Parathyroid adenoma (tissue), 2 donors: ENCODE measurements at regions not wholly inside any gene's neighbourhood (a gene's known extent, or its start where the extent isn't known, plus 50 kb on each side); places are given as distances from the start of the nearest gene placed in this dataset.

Source experiments
- H2AFZ ChIP-seq: fragments of 300-600 bp; sonication (generic); one replicate; pipeline ENCODE4 v1.7.0; 2017; ENCODE audit warnings: antibody characterized with exemption, mild to moderate bottlenecking
- H3K27ac ChIP-seq: fragments of 300-600 bp; sonication (generic); one replicate; pipeline ENCODE4 v1.7.0; 2017
- H3K27me3 ChIP-seq: fragments of 300-600 bp; sonication (generic); one replicate; pipeline ENCODE4 v1.7.0; 2017; ENCODE audit warnings: low read length; ENCODE audit not compliant: control insufficient read depth, insufficient read depth
- H3K36me3 ChIP-seq: fragments of 300-600 bp; sonication (generic); one replicate; pipeline ENCODE4 v1.7.0; 2017; ENCODE audit warnings: low read length; ENCODE audit not compliant: control insufficient read depth, insufficient read depth
- H3K4me1 ChIP-seq: fragments of 300-600 bp; sonication (generic); one replicate; pipeline ENCODE4 v1.7.0; 2017; ENCODE audit warnings: control low read depth
- H3K4me2 ChIP-seq: fragments of 300-600 bp; sonication (generic); one replicate; pipeline ENCODE4 v1.7.0; 2017; ENCODE audit warnings: low read length
- H3K4me3 ChIP-seq: fragments of 300-600 bp; sonication (generic); one replicate; pipeline ENCODE4 v1.7.0; 2017; ENCODE audit warnings: low read depth, low read length
- H3K79me2 ChIP-seq: fragments of 300-600 bp; sonication (generic); one replicate; pipeline ENCODE4 v1.7.0; 2017; ENCODE audit warnings: control low read depth
- H3K9ac ChIP-seq: fragments of 300-600 bp; sonication (generic); one replicate; pipeline ENCODE4 v1.7.0; 2017; ENCODE audit warnings: mild to moderate bottlenecking
- H3K9me3 ChIP-seq: fragments of 300-600 bp; sonication (generic); one replicate; pipeline ENCODE4 v1.7.0; 2017; ENCODE audit warnings: low read length; ENCODE audit not compliant: control insufficient read depth
- CTCF ChIP-seq: fragments of 300-600 bp; sonication (generic); IDR thresholded peaks from one replicate; pipeline ENCODE4 v1.7.0; 2017; ENCODE audit warnings: antibody characterized with exemption, mild to moderate bottlenecking
- donor health status: primary hyperparathyroidism.

GRCh38 chr4:185921583-185922555 lies 109.9 kb upstream of the SORBS2 start:
- H3K79me2 ChIP-seq = no peaks in the 10 kb centered on the region
- no peaks in the 10 kb centered on the region for H3K9me3 ChIP-seq
- no peaks in the 10 kb centered on the region for H3K27me3 ChIP-seq
- no peak overlapping the region for H2AFZ ChIP-seq
- TF ChIP-seq CTCF = no peak
- H3K27ac ChIP-seq = no peak overlapping the region
- peak overlapping the region; percentile 65 for H3K4me2 ChIP-seq
- peak overlapping the region; percentile 31 for H3K4me3 ChIP-seq
- no peaks in the 10 kb centered on the region for H3K4me1 ChIP-seq
- H3K9ac ChIP-seq = no peak overlapping the region
- no peaks in the 10 kb centered on the region for H3K36me3 ChIP-seq

GRCh38 chr4:185924458-185925044 lies 112.6 kb upstream of the SORBS2 start:
- Histone ChIP-seq H3K27ac (no peak overlapping the region), H3K9me3 (no peaks in the 10 kb centered on the region), H2AFZ (no peak overlapping the region), H3K27me3 (no peaks in the 10 kb centered on the region), H3K4me2 (no peak overlapping the region), H3K4me3 (no peak overlapping the region), H3K9ac (no peak overlapping the region), H3K4me1 (no peaks in the 10 kb centered on the region), H3K79me2 (no peaks in the 10 kb centered on the region), H3K36me3 (no peaks in the 10 kb centered on the region)
- no peak for TF ChIP-seq CTCF

- Histone ChIP-seq H3K27me3 (no peaks in the 10 kb centered on the region), H3K27ac (no peak overlapping the region), H3K4me2 (no peak overlapping the region), H3K9ac (no peak overlapping the region), H3K36me3 (no peaks in the 10 kb centered on the region), H3K9me3 (no peaks in the 10 kb centered on the region), H3K79me2 (no peaks in the 10 kb centered on the region), H3K4me1 (no peaks in the 10 kb centered on the region), H2AFZ (no peak overlapping the region), H3K4me3 (no peak overlapping the region)
- no peak for TF ChIP-seq CTCF
These were observed 113.9 kb upstream of the SORBS2 start for GRCh38 chr4:185925910-185926360.

- H3K9ac ChIP-seq = no peak overlapping the region
- no peaks in the 10 kb centered on the region for H3K4me1 ChIP-seq
- no peaks in the 10 kb centered on the region for H3K9me3 ChIP-seq
- H3K27ac ChIP-seq = no peak overlapping the region
- no peak overlapping the region for H2AFZ ChIP-seq
- TF ChIP-seq CTCF = no peak
- no peak overlapping the region for H3K4me3 ChIP-seq
- H3K79me2 ChIP-seq = no peaks in the 10 kb centered on the region
- no peak overlapping the region for H3K4me2 ChIP-seq
- no peaks in the 10 kb centered on the region for H3K36me3 ChIP-seq
- no peaks in the 10 kb centered on the region for H3K27me3 ChIP-seq
These were observed 119.4 kb upstream of the SORBS2 start for GRCh38 chr4:185931375-185931774.
